Heart right ventricle (tissue), 16 donors: ENCODE measurements at regions not wholly inside any gene's neighbourhood (a gene's known extent, or its start where the extent isn't known, plus 50 kb on each side); places are given as distances from the start of the nearest gene placed in this dataset.

Experiments used
- ATAC-seq, 8 donors: fragments of 200-7000 bp; cut with Tn5 transposase; one replicate each; pipeline ENCODE4 v1.9.1; 2020; ENCODE audit warnings: mild to moderate bottlenecking in 8 of 8, moderate library complexity in 8 of 8, moderate number of reproducible peaks in 1 of 8
- DNase-seq, 2 donors: peaks; one replicate each; pipeline ENCODE4 v3.0.0-alpha.2; 2020
- H3K27ac ChIP-seq, 10 donors: fragments of 200-600 bp; sonication (generic) in 2 of 10; one replicate each; pipeline versions ENCODE4 v1.5.0 to v1.8.0; 2020 to 2022; ENCODE audit warnings: mild to moderate bottlenecking in 3 of 10
- H3K27me3 ChIP-seq, 7 donors: fragments of 200-600 bp; one replicate each; pipeline ENCODE4 v1.8.0; 2021 to 2022; ENCODE audit warnings: mild to moderate bottlenecking in 2 of 7
- H3K36me3 ChIP-seq, 9 donors: fragments of 200-600 bp; sonication (generic) in 1 of 9; one replicate each; pipeline versions ENCODE4 v1.5.0 to v1.8.0; 2020 to 2022; ENCODE audit warnings: mild to moderate bottlenecking in 2 of 9
- H3K4me1 ChIP-seq, 9 donors: fragments of 200-600 bp; sonication (generic) in 1 of 9; one replicate each; pipeline versions ENCODE4 v1.5.0 to v1.8.0; 2020 to 2022; ENCODE audit warnings: mild to moderate bottlenecking in 4 of 9
- H3K4me3 ChIP-seq, 10 donors: fragments of 200-600 bp; sonication (generic) in 2 of 10; one replicate each; pipeline versions ENCODE4 v1.5.0 to v1.8.0; 2020 to 2022; ENCODE audit warnings: mild to moderate bottlenecking in 7 of 10, moderate library complexity in 2 of 10
- H3K9me3 ChIP-seq, 11 donors: fragments of 200-600 bp in 10 of 11; sonication (generic) in 2 of 11; one replicate each; pipeline versions ENCODE4 v1.5.0 to v1.8.0; 2013 to 2022; ENCODE audit warnings: mild to moderate bottlenecking in 2 of 11, control low read depth in 1 of 11, moderate library complexity in 1 of 11
- WGBS, 2 donors: extraction: QIAGEN DNeasy Blood & Tissue Kit; methylation state at CpG; one replicate each; pipeline ENCODE4 v1.1.7; 2013; ENCODE audit warnings: inconsistent platforms in 1 of 2; 5-methylcytosine and 5-hydroxymethylcytosine counted together
- intact Hi-C, 10 donors: fragments of 100-400 bp; cut with DNase I; formaldehyde crosslinking; loops; one replicate each; pipeline versions ENCODE4 v1.11.1 to v1.14.2; 2022
- TF ChIP-seq, protein P1 (sequence below), 9 donors: fragments of 200-600 bp; sonication (generic) in 2 of 9; IDR thresholded peaks; one replicate each; pipeline versions ENCODE4 v1.5.0 to v1.8.0; 2021 to 2022; ENCODE audit warnings: antibody characterized with exemption in 9 of 9, mild to moderate bottlenecking in 5 of 9, moderate library complexity in 1 of 9
- donor health status: Arrhythmogenic right ventricular cardiomyopathy.
- donor health status: ischemic (EF 13 %, LVEDD 7.1; RV severe dilation, severe dysfunction).
- donor health status: healthy with polysubstance abuse.
- donor health status: DM: no; HTN: yes; CAD: no.
- donor health status: DM: no; HTN: no; CAD: no.
- donor health status: ischemic (EF 25% LVEDD 6.9; RV normal size, moderate dysfunction).
- donor health status: ischemic (EF 25% LVEDD 5.7; RV mildly dilated, moderate dysfunction).
- donor health status: healthy.
- donor health status: DM: yes; HTN: yes; CAD: no.
- donor health status: Ischemic cardiomyopathy.
- donor health status: ischemic (EF 35%, LVEDD 5.7; RV mildly dilated, moderate dysfunction).
- donor health status: nonischemic (EF 11% LVEDD 7.7; RV severe dilation, severe dysfunction).
- donor health status: DM: yes; HTN: yes; CAD: no.
- donor health status: PGD.
- donor health status: ischemic (EF 29% LVEDD 5.4; RV normal size, mild dysfunction).
- donor health status: nonischemic (EF 23%, LVEDD 6.1; RV moderate dilation, normal function).

DNA sequence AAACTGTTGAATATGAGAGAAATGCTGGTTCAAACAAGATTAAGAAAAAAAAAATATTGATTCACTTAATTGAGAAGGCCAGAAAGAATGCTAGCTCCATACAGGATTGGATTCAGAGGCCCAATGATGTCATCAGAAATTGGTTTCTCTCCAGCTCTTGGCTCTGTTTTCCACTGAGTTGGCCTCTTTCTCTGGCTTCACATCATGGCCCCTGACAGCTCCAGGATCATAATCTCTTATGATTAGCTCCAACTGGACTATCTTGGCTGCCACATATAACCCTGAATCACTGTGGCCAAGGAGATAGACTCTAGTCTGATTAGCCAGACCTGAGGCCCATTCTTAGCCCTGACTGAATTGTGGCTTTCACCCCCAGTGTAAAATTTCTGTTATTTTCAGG is 244.7 kb upstream of the GRAMD2B start:
- TF ChIP-seq, protein P1, sequence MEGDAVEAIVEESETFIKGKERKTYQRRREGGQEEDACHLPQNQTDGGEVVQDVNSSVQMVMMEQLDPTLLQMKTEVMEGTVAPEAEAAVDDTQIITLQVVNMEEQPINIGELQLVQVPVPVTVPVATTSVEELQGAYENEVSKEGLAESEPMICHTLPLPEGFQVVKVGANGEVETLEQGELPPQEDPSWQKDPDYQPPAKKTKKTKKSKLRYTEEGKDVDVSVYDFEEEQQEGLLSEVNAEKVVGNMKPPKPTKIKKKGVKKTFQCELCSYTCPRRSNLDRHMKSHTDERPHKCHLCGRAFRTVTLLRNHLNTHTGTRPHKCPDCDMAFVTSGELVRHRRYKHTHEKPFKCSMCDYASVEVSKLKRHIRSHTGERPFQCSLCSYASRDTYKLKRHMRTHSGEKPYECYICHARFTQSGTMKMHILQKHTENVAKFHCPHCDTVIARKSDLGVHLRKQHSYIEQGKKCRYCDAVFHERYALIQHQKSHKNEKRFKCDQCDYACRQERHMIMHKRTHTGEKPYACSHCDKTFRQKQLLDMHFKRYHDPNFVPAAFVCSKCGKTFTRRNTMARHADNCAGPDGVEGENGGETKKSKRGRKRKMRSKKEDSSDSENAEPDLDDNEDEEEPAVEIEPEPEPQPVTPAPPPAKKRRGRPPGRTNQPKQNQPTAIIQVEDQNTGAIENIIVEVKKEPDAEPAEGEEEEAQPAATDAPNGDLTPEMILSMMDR (IDR thresholded peaks at IDR 0.05), result no peak
- ATAC-seq (peak; percentile 81 to 97 (median 92)), DNase-seq (peak in 1 of 2 donors; percentile 42)
- H3K36me3 ChIP-seq, result no peaks in the 10 kb centered on the region
- H3K27me3 ChIP-seq, result no peaks in the 10 kb centered on the region
- peaks cover 0 to 13% (median 2%) of the 10 kb centered on the region in 9 donors for H3K4me1 ChIP-seq
- intact Hi-C loops, result no loop called here
- H3K4me3 ChIP-seq, result no peak overlapping the region
- peak overlapping the region in 3 of 10 donors; percentile 4 to 14 (median 13) for H3K27ac ChIP-seq
- H3K9me3 ChIP-seq, result peaks cover 0 to 35% (median 0%) of the 10 kb centered on the region in 11 donors

DNA sequence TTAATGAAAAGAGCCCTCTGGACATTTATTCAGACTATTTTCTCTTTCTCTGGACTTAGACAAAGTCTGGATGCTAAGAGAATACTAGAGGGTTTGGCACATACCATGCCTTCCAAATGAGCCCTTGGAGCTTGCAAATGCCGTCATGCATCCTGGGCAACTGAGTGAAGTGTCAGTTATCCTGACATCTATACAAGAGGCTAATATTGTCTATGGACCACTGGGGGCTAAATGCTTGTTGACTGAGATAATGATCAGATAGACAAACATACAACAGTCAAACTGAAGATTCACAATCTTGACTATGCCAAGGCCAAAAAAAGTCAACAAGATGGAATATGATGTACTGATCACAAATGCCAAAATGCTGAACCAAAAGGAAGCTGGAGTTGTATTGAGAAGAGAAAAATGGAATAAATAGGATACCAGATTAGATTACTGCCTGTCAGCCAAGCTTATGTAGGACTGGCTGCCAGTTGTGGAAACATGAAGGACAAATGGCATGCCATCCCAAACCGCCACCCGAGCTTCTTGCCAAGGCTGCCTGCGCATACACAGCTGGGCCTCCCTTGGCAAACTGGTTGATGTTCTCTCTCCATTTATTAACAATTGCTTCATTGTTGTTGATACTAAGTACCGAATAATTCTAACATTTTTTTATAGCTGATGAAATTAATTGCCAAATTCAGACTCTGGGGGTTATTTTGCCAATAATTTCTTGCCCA is 240.1 kb upstream of the GRAMD2B start:
- Histone ChIP-seq H3K4me1 (peaks cover 0 to 10% (median 2%) of the 10 kb centered on the region in 9 donors), H3K36me3 (no peaks in the 10 kb centered on the region), H3K4me3 (no peak overlapping the region), H3K27me3 (no peaks in the 10 kb centered on the region), H3K9me3 (peaks cover 0 to 12% (median 0%) of the 10 kb centered on the region in 11 donors), H3K27ac (no peak overlapping the region)
- DNase-seq (peak in 1 of 2 donors; percentile 37), ATAC-seq (peak in 3 of 8 donors; percentile 31 to 63 (median 54))
- WGBS, 2 donors, result 73 to 83% methylated on average over 5 of the region's 5 CpGs
- TF ChIP-seq, protein P1 (IDR thresholded peaks at IDR 0.05), result no peak
- intact Hi-C loops, result no loop called here

DNA sequence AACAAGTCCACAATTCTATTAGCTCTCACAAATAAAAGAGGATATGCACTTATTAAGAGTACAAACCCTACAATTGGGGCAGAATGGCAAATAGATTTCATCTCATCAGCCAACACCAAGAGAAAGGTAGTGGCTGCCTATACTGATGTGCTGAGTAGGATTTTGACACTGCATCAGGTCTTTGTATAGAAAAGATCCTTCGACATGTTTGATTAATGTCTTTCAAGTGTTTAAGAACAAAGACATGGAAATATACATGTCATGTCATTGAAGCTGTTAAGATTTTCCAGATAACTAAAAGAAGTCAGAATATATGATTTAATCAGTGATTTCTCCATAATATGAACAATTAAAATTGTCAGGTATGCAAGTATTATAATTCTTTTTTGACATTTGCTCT is 238.7 kb upstream of the GRAMD2B start:
- intact Hi-C loops, result no loop called here
- peaks cover 0 to 12% (median 0%) of the 10 kb centered on the region in 11 donors for H3K9me3 ChIP-seq
- H3K4me3 ChIP-seq, result no peak overlapping the region
- 87 to 90% methylated on average over 1 of the region's 1 CpG for WGBS, 2 donors
- H3K27ac ChIP-seq, result no peak overlapping the region
- peaks cover 0 to 2% (median 0%) of the 10 kb centered on the region in 9 donors for H3K4me1 ChIP-seq
- ATAC-seq, result no peak
- no peaks in the 10 kb centered on the region for H3K36me3 ChIP-seq
- no peaks in the 10 kb centered on the region for H3K27me3 ChIP-seq
- TF ChIP-seq, protein P1 (IDR thresholded peaks at IDR 0.05), result no peak
- DNase-seq, result no peak

DNA sequence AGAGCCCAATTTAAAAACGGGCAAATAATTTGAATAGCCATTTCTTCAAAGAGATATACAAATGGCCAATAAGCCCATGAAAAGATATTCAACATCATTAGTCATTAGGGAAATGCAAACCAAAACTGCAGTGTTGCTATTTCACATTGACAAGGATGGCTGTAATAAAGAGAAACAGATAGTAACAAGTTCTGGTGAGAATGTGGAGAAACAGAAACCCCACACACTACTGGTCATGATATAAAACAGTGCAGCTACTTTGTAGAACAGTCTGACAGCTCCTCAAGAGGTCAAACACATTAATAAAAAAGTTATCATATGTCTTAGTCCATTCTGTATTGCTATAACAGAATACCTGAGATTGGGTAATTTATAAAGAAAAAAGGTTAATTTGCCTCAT is 237.0 kb upstream of the GRAMD2B start:
- H3K27me3 ChIP-seq, result no peaks in the 10 kb centered on the region
- WGBS, 2 donors, result 76 to 89% methylated on average over 1 of the region's 1 CpG
- peaks cover 0 to 7% (median 0%) of the 10 kb centered on the region in 11 donors for H3K9me3 ChIP-seq
- DNase-seq (no peak), ATAC-seq (no peak)
- intact Hi-C loops, result no loop called here
- H3K36me3 ChIP-seq, result no peaks in the 10 kb centered on the region
- H3K4me3 ChIP-seq, result no peak overlapping the region
- peaks cover 0 to 2% (median 0%) of the 10 kb centered on the region in 9 donors for H3K4me1 ChIP-seq
- H3K27ac ChIP-seq, result no peak overlapping the region
- TF ChIP-seq, protein P1 (IDR thresholded peaks at IDR 0.05), result no peak
